Gastrocnemius medialis (tissue), 4 donors: ENCODE measurements at regions not wholly inside any gene's neighbourhood (a gene's known extent, or its start where the extent isn't known, plus 50 kb on each side); places are given as distances from the start of the nearest gene placed in this dataset.

Source experiments
- ATAC-seq, 2 donors: fragments of 150-250 bp; one replicate each; pipeline ENCODE4 v1.9.1; 2016
- DNase-seq, 2 donors: peaks; one replicate each; pipeline ENCODE4 v3.0.0-alpha.2; 2019
- H3K27ac ChIP-seq, 4 donors: fragments of 200-600 bp; sonication (generic); 1 replicate in 1 of 4; 2 replicates in 3 of 4; pipeline ENCODE4 v1.5.1; 2016 to 2018; ENCODE audit warnings: mild to moderate bottlenecking in 2 of 4, moderate library complexity in 1 of 4
- H3K27me3 ChIP-seq, 3 donors: fragments of 200-600 bp; sonication (generic) in 2 of 3; 1 replicate in 1 of 3; 2 replicates in 2 of 3; pipeline versions ENCODE4 v1.5.1 to v1.6.0; 2016 to 2019; ENCODE audit warnings: mild to moderate bottlenecking in 1 of 3, moderate library complexity in 1 of 3
- H3K36me3 ChIP-seq, 2 donors: fragments of 200-600 bp; sonication (generic) in 1 of 2; one replicate each; pipeline ENCODE4 v1.5.1; 2017 to 2018
- H3K4me1 ChIP-seq, 2 donors: fragments of 200-600 bp; sonication (generic) in 1 of 2; one replicate each; pipeline ENCODE4 v1.5.1; 2016 to 2017; ENCODE audit warnings: mild to moderate bottlenecking in 2 of 2
- H3K4me3 ChIP-seq, 4 donors: fragments of 200-600 bp; sonication (generic) in 3 of 4; 1 replicate in 1 of 4; 2 replicates in 3 of 4; pipeline ENCODE4 v1.5.1; 2016 to 2019; ENCODE audit warnings: mild to moderate bottlenecking in 2 of 4
- H3K9me3 ChIP-seq, 3 donors: fragments of 200-600 bp; sonication (generic) in 2 of 3; 1 replicate in 1 of 3; 2 replicates in 2 of 3; pipeline ENCODE4 v1.5.1; 2016 to 2019
- CTCF ChIP-seq, 5 experiments: fragments of 450-650 bp in 3 of 5; fragments of 200-600 bp in 2 of 5; sonication (generic) in 2 of 5; IDR thresholded peaks in 4 of 5; conservative IDR thresholded peaks in 1 of 5; 1 replicate in 4 of 5; 2 replicates in 1 of 5; pipeline ENCODE4 v1.5.1; 2016 to 2019; ENCODE audit warnings: antibody characterized with exemption in 5 of 5, mild to moderate bottlenecking in 3 of 5, moderate library complexity in 3 of 5
- POLR2A ChIP-seq, 2 donors: fragments of 450-650 bp; IDR thresholded peaks; one replicate each; pipeline ENCODE4 v1.6.1; 2017; ENCODE audit warnings: antibody characterized with exemption in 2 of 2, mild to moderate bottlenecking in 2 of 2, moderate library complexity in 2 of 2
- in situ Hi-C, 4 donors: fragments of 200-750 bp; cut with MboI; loops; one replicate each; pipeline versions ENCODE4 v1.15.0 to v1.8.0; 2017; ENCODE audit warnings: low sequenced_read_pairs in 4 of 4
- intact Hi-C: fragments of 100-400 bp; cut with DNase I; formaldehyde crosslinking; loops from one replicate; pipeline ENCODE4 v1.15.1; 2023; ENCODE audit warnings: low total_unique reads

- no peak overlapping the region for H3K27ac ChIP-seq
- ATAC-seq = no peak
- in situ Hi-C loops = no loop called here
- H3K4me1 ChIP-seq = no peaks in the 10 kb centered on the region
- no peaks in the 10 kb centered on the region for H3K36me3 ChIP-seq
- H3K9me3 ChIP-seq = no peaks in the 10 kb centered on the region
- H3K27me3 ChIP-seq = no peaks in the 10 kb centered on the region
- TF ChIP-seq CTCF (IDR thresholded peaks at IDR 0.05 in 4 of 5, conservative IDR thresholded peaks at IDR 0.05 in 1 of 5) (no peak), POLR2A (IDR thresholded peaks at IDR 0.05) (no peak)
- no peak for DNase-seq
- H3K4me3 ChIP-seq = no peak overlapping the region
- intact Hi-C loops = no loop called here
Observed at GRCh38 chr2:143881246-143881645, 638.7 kb downstream of the ZEB2 start.

- Histone ChIP-seq H3K27me3 (no peaks in the 10 kb centered on the region), H3K36me3 (no peaks in the 10 kb centered on the region), H3K4me1 (no peaks in the 10 kb centered on the region), H3K9me3 (no peaks in the 10 kb centered on the region), H3K4me3 (no peak overlapping the region), H3K27ac (no peak overlapping the region)
- TF ChIP-seq CTCF (IDR thresholded peaks at IDR 0.05 in 4 of 5, conservative IDR thresholded peaks at IDR 0.05 in 1 of 5) (no peak), POLR2A (IDR thresholded peaks at IDR 0.05) (no peak)
- intact Hi-C loops (no loop called here), in situ Hi-C loops (no loop called here)
- ATAC-seq (no peak), DNase-seq (no peak)
Observed at GRCh38 chr2:143877876-143878530, 641.9 kb downstream of the ZEB2 start.

- intact Hi-C loops = no loop called here
- ATAC-seq = no peak
- Histone ChIP-seq H3K27ac (no peak overlapping the region), H3K4me3 (no peak overlapping the region), H3K36me3 (no peaks in the 10 kb centered on the region), H3K9me3 (no peaks in the 10 kb centered on the region), H3K27me3 (no peaks in the 10 kb centered on the region), H3K4me1 (no peaks in the 10 kb centered on the region)
- DNase-seq = no peak
- in situ Hi-C loops = no loop called here
- TF ChIP-seq CTCF (IDR thresholded peaks at IDR 0.05 in 4 of 5, conservative IDR thresholded peaks at IDR 0.05 in 1 of 5) = no peak
- TF ChIP-seq POLR2A (IDR thresholded peaks at IDR 0.05) = no peak
Observed at GRCh38 chr2:143877056-143877455, 642.9 kb downstream of the ZEB2 start.

GRCh38 chr2:143875295-143876233 is 644.4 kb downstream of the ZEB2 start:
- no peaks in the 10 kb centered on the region for H3K27me3 ChIP-seq
- no peaks in the 10 kb centered on the region for H3K4me1 ChIP-seq
- H3K27ac ChIP-seq = no peak overlapping the region
- H3K4me3 ChIP-seq = no peak overlapping the region
- no peak for ATAC-seq
- peaks cover 0 to 6% (median 0%) of the 10 kb centered on the region in 3 donors for H3K9me3 ChIP-seq
- H3K36me3 ChIP-seq = no peaks in the 10 kb centered on the region
- no peak for TF ChIP-seq CTCF (IDR thresholded peaks at IDR 0.05 in 4 of 5, conservative IDR thresholded peaks at IDR 0.05 in 1 of 5)
- no peak for TF ChIP-seq POLR2A (IDR thresholded peaks at IDR 0.05)
- no peak for DNase-seq
- intact Hi-C loops = no loop called here
- in situ Hi-C loops = no loop called here
